Peyer's patch (tissue), 4 donors: ENCODE measurements at regions not wholly inside any gene's neighbourhood (a gene's known extent, or its start where the extent isn't known, plus 50 kb on each side); places are given as distances from the start of the nearest gene placed in this dataset.

Experiments used
- POLR2A ChIP-seq, 2 donors: fragments of 450-650 bp; IDR thresholded peaks; one replicate each; pipeline ENCODE4 v1.5.1; 2017; ENCODE audit warnings: antibody characterized with exemption in 2 of 2, mild to moderate bottlenecking in 2 of 2, moderate library complexity in 2 of 2
- TF ChIP-seq, protein P1 (sequence below), 6 experiments: fragments of 450-650 bp in 4 of 6; fragments of 200-600 bp in 2 of 6; sonication (generic) in 1 of 6; IDR thresholded peaks; one replicate each; pipeline ENCODE4 v1.5.1; 2017 to 2019; ENCODE audit warnings: antibody characterized with exemption in 6 of 6, mild to moderate bottlenecking in 3 of 6, moderate library complexity in 1 of 6

DNA sequence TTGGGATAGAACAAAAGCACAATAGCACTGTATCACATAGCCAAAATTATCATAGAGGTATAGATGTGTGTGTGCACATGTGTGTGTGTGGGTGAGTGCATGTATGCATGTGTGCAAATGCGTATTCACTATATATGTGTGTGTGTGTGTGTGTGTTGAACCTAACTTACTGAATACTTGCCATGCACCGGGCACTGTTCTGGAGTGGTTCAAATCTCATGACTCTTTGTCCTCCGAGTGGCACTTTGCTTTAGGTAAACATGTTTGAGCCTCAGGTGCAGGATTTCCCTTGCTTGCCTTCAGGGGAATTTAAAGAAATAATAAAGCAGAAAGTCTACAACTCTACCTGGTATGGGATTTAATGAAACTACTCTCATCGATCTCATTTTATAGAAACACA is 183.5 kb upstream of the GDNF start:
- TF ChIP-seq POLR2A (IDR thresholded peaks at IDR 0.05) = no peak
- TF ChIP-seq, protein P1, sequence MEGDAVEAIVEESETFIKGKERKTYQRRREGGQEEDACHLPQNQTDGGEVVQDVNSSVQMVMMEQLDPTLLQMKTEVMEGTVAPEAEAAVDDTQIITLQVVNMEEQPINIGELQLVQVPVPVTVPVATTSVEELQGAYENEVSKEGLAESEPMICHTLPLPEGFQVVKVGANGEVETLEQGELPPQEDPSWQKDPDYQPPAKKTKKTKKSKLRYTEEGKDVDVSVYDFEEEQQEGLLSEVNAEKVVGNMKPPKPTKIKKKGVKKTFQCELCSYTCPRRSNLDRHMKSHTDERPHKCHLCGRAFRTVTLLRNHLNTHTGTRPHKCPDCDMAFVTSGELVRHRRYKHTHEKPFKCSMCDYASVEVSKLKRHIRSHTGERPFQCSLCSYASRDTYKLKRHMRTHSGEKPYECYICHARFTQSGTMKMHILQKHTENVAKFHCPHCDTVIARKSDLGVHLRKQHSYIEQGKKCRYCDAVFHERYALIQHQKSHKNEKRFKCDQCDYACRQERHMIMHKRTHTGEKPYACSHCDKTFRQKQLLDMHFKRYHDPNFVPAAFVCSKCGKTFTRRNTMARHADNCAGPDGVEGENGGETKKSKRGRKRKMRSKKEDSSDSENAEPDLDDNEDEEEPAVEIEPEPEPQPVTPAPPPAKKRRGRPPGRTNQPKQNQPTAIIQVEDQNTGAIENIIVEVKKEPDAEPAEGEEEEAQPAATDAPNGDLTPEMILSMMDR (IDR thresholded peaks at IDR 0.05) = no peak
